ENCODE measurements at regions not wholly inside any gene's neighbourhood (a gene's known extent, or its start where the extent isn't known, plus 50 kb on each side); places are given as distances from the start of the nearest gene placed in this dataset.

DNA sequence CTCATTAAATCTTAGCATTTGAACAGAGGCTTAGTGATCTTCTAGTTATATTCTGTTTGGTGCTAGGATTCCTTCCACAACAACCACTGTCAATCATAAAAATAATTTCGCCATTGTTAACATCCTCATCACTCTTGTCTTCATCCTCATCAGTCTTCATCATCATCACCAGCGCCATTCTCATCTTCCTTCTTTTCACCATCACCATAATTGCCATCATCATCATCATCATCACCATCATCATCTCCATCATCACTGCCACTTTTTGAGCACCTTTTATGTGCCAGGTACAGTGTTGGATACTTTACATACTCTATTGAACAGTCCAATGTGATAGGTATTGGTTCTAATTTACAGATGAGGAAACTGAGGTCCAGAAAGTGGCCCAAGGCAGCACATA, 245.7 kb downstream of the PTPRU start:
- Histone ChIP-seq H3K4me2 (ENCODE audit: control insufficient read depth, insufficient read depth) (no peak overlapping the region), H3K79me2 (ENCODE audit: control insufficient read depth, insufficient read depth, low read length) (no peaks in the 10 kb centered on the region), H2AFZ (ENCODE audit: control insufficient read depth, low read depth, low read length) (no peak overlapping the region), H3K27me3 (replicated peaks in 1 of 2; ENCODE audit: control insufficient read depth in 2 of 2, insufficient read depth in 2 of 2, low read length in 1 of 2) (peaks cover 0 to 7% of the 10 kb centered on the region in 2 experiments; a peak in 1 of 4 replicates), H3K4me3 (no peak overlapping the region), H3K9ac (ENCODE audit: control insufficient read depth, insufficient read depth, low read length) (no peak overlapping the region), H3K9me3 (replicated peaks; ENCODE audit: control insufficient read depth, insufficient read depth, low read length) (no peaks in the 10 kb centered on the region), H3K4me1 (ENCODE audit: control insufficient read depth, insufficient read depth, low read length) (no peaks in the 10 kb centered on the region), H3K36me3 (ENCODE audit: control insufficient read depth in 2 of 2, insufficient read depth in 2 of 2, low read length in 1 of 2) (no peaks in the 10 kb centered on the region), H3K27ac (ENCODE audit: control insufficient read depth, insufficient read depth) (no peak overlapping the region), H4K20me1 (ENCODE audit: control insufficient read depth, insufficient read depth) (no peaks in the 10 kb centered on the region)
- SMC1A ChIA-PET (ENCODE audit: uncharacterized antibody, unreplicated experiment), result no interaction called here
- DNase-seq (ENCODE audit: low read depth, low spot score) (no peak), FAIRE-seq (no peak), ATAC-seq (no peak)
- in situ Hi-C loops (cut with MboI), result no loop called here
- no peak for TF ChIP-seq IKZF1 (conservative IDR thresholded peaks at IDR 0.05)
- TF ChIP-seq BACH1 (IDR thresholded peaks at IDR 0.05; ENCODE audit: borderline replicate concordance), result no peak
- TF ChIP-seq HSF1 (IDR thresholded peaks at IDR 0.05; ENCODE audit: low read depth, low read length), result no peak
- TF ChIP-seq RFX5 (IDR thresholded peaks at IDR 0.05; ENCODE audit: low read depth, low read length), result no peak
- no peak for TF ChIP-seq HDGF (IDR thresholded peaks at IDR 0.05)
- no peak for TF ChIP-seq MTA3 (IDR thresholded peaks at IDR 0.05; ENCODE audit: borderline replicate concordance, low read length)
- TF ChIP-seq HDAC6 (IDR thresholded peaks at IDR 0.05; ENCODE audit: unreplicated experiment), result no peak
- no peak for TF ChIP-seq SMAD1 (IDR thresholded peaks at IDR 0.05; ENCODE audit: low read depth, partially characterized antibody)
- TF ChIP-seq LARP7 (IDR thresholded peaks at IDR 0.05), result no peak
- no peak for TF ChIP-seq RUNX3 (IDR thresholded peaks at IDR 0.05; ENCODE audit: low read length)
- no peak for TF ChIP-seq HDAC2 (IDR thresholded peaks at IDR 0.05)
- RAD21 ChIA-PET (ENCODE audit: unreplicated experiment), result no interaction called here
- POLR2A ChIA-PET, result no interaction called here
- 30% methylated on average over 2 of the region's 2 CpGs for WGBS (ENCODE audit: insufficient coverage, insufficient replicate concordance, low lambda C conversion rate, missing lambda C conversion rate)
- no TSS peak for BruUV-seq (replicated peaks)
- intact Hi-C loops (cut with micrococcal nuclease; ENCODE audit: unreplicated experiment), result no loop called here
- CTCF ChIA-PET, result no interaction called here
